HG03135 (cell line): ENCODE measurements at regions not wholly inside any gene's neighbourhood (a gene's known extent, or its start where the extent isn't known, plus 50 kb on each side); places are given as distances from the start of the nearest gene placed in this dataset.
"Not testable (repeated sequence)": the region's sequence is repeated elsewhere in the genome, so short reads cannot be mapped to it uniquely, and the experiment has no call there.

Source experiments
- ATAC-seq: cut with Tn5 transposase; IDR thresholded peaks from one replicate; pipeline ENCODE4 v1.9.1; 2021; ENCODE audit warnings: mild to moderate bottlenecking, moderate library complexity; ENCODE audit not compliant: unreplicated experiment

DNA sequence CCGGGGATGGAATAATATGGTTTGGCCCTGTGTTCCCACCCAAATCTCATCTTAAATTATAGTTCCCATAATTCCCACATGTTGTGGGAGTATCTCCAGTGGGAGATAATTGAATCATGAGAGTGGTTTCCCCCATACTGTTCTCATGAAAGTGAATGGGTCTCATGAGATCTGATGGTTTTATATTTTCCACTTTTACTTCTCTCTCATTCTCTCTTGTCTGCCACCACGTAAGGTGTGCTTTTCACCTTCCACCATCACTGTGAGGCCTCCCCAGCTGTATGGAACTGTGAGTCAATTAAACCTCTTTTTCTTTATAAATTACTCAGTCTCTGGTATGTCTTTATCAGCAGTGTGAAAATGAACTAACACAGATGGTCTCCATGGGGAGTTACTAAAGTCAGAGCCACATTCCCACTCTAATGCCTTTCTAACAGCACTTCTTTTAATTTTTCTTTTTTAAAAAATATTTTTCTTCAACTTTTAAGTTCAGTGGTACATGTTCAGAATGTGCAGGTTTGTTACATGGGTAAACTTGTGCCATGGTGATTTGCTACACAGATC is 306.6 kb downstream of the DTHD1 start:
- no peak for ATAC-seq

DNA sequence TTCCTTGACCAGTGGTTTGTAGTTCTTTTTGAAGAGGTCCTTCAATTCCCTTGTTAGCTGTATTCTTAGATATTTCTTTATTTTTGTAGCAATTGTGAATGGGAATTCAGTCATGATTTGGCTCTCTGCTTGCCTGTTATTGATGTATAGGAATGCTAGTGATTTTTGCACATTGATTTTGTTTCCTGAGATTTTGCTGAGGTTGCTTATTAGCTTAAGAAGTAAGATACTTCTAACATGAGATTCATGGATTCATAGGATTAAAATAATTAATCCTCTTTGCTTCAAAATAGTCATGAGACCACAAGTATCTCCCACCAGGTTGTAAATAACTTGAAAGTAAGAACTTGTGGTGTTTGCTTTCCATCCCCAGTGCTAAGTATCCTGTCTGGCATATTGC is 308.9 kb downstream of the DTHD1 start:
- ATAC-seq = no peak

DNA sequence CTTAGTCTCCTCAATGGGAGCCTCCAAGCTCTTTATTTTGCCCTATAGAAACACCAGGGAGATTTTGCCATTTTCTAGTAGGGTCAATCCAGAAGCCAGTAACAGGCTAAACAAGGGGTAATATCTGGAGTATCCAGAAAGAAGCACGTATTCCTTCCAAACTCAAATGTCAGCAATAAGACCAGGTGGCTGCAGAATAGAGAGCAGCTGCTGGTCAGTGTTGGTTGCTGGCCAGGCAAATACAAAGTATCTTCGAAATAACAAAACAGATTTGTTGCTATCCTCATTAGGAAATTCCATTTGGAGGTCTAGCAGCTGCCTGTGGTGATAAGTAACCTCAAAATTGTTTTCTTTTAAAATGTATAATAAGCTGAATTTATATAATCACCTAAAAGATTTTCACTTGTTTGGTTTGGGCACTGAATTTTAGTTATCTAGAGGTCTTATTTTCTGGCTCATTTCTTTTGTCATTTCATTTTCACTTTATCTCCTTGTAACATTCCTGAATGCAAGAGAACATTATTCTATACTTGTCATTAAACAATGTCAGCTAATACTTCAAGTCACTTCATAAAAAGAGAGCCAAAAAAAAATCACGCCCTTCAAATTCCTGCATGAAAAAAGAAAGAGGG is 320.6 kb downstream of the DTHD1 start:
- no peak for ATAC-seq

DNA sequence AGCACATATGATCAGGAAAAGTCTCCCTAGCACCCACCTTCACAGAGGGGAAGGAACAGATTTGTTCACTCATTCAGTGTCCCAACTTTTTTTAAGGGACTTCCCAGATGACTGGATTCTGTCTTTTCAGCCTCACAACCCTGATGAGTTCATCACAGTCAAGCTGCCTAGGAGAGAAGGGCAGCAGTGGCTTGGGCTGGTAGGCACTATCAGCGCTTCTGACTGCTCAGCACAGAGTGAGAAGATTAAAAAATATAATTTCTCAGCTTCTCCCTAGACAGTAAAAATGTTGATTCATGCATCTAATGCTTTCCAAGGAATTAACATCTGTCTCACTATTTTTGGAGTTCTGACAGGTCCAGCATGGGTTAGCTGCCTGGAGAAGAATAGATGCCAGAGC is 328.2 kb downstream of the DTHD1 start:
- ATAC-seq = no peak

DNA sequence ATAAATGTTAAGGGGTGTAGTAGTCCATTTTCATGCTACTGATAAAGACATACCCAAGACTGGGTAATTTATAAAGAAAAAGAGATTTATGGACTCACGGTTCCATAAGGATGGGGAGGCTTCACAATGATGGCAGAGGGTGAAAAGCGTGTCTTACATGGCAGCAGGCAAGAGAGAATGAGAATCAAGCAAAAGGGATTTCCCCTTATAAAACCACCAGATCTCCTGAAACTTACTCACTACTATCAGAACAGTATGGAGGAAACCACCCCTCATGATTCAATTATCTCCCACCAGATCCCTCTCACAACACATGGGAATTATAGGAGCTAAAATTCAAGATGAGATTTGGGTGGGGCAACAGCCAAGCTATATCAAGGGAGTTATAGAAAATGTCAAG is 329.2 kb downstream of the DTHD1 start:
- no peak for ATAC-seq

DNA sequence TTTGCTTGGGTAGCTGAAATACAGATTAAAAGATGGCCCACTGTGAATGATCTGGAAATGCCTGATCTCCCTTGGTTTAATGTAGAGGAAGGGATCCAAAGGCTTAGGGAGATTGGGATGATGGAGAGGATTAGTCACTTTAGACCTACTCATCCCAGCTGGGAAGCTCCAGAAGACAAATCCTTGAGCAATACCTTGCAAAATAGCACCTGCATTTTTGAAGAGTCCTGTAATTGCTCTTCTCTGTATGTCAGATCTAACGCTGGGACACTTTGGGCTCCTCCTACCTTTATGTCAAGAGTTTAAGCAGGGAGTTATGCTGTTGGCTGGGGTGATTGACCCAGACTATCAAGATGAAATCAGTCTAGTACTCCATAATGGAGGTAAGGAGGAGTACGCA is 331.7 kb downstream of the DTHD1 start:
- not testable (repeated sequence) for ATAC-seq

DNA sequence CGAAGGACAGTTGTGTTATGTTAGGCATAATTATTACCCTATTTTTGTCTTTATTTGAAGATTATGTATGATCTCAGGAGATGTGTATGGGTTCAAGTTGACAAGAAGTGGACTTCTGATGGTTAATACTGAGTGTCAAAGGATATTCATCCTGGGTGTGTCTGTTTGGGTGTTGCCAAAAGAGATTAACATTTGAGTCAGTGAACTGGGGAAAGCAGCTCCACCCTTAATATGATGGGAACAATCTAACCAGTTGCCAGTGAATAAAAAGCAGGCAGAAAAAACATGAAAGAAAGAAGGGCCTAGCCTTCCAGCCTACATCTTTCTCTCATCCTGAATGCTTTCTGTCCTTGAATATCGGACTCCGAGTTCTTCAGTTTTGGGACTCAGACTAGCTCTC is 332.6 kb downstream of the DTHD1 start:
- ATAC-seq = no peak

DNA sequence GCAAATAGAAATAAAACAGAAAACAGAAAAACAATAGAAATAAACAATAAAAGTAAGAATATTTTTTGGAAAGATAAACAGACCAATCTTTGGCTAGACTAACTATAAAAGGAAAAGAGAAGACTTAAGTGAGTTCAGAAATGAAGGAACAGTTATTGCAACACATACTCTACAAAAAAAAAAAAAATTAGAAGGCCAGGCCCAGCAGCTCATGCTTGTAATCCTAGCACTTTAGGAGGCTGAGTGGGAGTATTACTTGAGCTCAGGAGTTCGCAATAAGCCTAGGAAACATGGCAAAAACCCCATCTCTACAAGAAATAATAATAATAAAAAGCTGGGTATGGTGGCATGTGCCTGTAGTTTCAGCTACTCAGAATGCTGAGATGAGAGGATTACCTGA is 336.7 kb downstream of the DTHD1 start:
- no peak for ATAC-seq

DNA sequence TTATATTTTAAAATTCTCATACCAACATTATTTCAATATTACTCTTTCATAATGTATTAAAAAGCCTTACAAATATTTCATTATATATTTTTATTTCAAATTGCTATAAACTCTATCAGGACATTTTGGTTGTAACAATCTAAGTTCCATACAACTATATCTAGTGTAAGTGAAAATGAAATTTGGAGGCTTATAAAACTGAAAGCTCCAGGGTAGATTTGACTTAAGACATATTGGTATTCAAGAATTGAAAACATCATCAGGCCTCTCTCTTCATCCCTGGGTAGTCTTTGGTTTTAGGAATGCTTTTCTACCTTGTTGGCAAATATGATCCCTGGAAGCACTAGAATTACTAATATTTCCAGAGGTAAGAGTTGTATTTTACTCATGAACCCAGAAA is 342.6 kb downstream of the DTHD1 start:
- no peak for ATAC-seq

DNA sequence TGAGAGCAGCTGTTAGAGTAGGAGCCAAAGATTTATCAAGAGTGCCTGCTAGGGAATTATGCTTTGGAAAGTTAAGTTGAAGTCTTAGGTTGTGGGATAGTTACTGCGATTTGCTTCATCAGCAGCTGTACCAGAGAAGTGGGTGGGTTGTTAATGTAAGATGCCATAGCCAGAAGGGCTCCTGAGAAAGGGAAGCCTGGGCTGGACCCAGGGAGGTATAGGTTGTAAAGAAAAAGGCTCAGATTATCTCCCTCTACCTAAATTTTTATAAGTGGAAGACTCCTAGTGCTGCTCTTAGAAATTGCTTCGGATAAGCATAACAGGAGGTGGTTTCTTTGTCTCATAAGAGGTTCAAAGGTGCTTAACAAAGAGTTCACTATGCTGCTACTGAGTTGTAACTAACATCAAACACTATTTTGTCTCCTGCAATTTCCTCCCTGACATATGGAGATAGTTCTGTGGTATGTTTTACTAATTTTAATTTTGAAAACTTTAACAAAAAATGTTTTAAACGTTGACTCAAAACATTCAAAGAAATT is 356.9 kb downstream of the DTHD1 start:
- no peak for ATAC-seq

DNA sequence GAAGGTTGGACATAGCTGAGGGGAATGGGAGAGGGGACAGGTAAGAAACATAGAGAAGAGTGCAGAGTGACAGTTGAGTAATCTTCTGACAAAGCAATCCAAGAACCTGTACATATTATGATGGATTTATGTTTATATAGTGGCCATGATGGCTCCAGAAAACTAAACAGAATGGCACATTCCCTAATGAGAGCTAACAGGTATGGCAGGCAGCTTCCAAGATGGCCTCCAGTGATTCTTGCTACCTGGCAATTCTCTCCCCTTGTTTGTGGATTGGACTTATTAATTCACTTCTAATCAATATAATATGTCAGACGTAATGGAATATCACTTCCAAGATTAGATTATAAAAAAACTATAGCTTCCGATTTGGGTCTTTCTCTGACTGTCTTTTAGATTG is 359.5 kb downstream of the DTHD1 start:
- no peak for ATAC-seq

DNA sequence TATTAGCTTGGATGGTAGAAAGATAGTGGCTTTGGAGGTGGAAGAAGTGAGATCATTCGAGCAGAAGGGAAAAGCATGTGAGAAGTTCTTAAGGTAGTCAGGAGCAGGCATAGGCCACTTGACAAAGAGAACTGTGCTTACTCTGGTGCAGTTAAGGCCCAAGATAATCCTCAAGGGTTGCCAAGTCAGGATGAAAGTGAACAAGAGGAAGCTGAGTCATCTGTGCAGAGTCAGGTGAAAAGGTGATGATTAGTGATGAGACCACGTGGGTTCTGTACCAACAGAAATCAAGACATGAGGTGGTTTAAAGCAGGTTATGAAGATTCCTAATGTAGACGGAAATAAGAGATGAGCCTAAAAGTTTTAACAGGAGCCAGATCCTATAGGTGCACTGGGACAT is 369.8 kb downstream of the DTHD1 start:
- peak; percentile 98 for ATAC-seq

DNA sequence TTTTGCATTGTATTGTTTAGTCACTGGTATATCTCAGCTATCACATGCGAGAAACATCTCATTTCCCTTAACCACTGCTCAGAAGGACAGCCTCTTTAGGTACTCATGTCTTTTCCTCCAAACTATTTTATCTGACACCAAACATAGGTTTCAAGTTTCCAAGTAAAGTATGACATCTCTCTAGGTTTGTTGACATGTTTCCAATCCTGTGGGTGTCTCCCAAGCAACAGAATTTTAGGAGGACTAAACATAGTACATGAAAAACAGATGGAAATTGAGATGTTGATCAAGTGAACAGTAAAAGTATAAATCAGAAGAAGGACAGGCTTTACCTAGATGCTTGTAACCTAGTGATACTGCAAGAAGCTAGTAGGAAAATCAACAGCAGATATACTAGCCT is 371.4 kb downstream of the DTHD1 start:
- no peak for ATAC-seq

DNA sequence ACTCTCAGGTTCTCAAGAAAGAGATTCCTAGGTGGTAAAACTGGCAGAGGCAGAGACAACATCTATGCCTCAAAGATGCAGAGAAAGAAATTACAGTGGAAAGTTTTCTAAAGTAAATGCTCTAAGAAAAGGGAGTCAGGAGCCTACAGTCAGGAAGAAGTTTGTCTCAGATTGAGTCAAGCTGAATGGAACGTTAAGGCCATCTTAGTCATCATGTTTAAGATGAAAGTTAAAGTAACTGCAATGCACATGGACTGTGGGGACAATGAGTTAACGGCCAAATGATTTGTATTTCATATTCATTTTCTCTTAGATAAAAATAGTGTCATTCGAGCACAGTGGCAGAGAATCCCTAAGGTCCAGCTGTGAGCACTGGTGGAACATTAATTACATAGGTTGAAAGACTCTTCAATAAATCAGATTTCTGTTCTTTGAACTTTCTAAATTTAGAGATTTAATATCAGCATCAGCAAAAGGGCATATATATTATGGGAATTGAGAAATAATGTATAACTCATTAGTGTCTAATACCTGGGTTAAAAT is 384.6 kb downstream of the DTHD1 start:
- no peak for ATAC-seq

DNA sequence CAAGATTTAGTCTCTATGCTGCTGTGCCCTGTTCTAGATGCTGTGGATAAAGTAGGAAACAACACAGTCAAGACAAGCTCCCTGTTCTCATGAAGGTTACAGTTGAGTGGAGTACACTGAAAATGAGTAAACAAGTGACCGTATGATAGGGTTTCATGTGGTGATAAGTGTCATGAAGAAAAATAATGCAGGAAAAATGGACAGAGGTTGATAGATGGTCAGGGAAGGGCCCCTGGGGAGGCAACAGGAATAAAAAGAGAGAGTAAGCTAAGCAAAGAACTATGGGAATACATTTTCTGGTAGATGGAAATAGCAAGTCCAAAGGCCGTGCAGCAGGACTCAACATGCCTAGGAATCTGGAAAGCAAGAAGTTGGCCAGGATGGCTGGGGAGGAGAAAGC is 394.0 kb downstream of the DTHD1 start:
- ATAC-seq = no peak

DNA sequence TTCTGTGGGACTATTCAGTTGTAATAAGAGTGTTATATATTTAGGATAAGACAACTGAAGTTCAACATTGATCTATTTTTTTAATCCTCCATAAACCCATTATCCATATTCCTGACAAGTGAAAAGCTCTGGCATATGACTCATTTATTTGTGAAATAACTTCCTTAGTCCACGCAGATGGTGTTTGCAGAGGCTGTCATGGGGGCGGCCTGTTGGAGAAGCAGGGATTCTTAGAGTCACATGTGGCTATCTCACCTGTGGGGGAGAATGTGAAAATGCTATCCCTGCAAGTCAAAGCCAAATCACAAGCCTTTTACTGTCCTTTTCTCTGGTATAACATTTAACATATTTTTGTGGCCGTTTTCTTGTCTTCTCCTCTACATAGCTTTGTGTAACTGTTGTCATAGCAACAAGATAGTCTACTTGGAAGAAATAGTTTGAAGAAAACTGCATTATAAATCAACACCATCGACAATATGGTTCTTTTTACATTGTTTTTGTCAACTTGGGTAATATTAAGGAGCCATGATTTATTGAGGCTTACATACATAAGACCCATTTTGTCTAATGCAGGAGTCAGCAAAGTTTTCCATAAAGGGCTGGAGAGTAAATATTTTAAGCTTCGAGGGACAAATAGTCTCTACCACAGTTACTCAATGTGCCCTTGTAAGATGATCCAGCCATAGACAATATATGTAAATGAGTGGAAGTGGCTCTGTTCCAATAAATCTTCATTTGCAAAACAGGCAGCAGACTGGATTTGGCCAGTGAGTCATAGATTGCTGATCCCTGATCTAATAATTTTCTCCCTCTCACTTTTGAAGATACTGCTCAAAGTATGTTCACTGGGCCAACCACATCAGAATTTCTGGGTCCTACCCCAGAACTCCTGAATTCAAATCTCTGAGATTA is 395.0 kb downstream of the DTHD1 start:
- ATAC-seq = no peak

DNA sequence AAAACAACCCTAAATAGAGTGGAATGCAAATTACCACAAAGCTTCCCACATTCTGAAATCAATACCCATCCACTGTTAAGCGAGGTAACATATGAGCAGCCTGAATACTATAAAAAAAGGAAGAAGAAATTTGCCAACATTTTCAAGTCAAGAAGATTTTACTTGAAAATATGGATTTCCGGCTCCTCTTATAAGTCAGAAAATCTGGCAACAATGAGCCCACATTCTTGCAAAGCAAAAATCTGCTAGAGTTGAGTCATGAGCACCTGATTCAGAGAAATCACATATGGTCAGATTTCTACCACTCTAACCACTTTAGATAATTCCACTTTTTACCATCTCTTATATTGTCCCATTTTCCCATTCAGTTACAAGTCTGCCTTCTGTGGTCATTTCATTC is 395.7 kb downstream of the DTHD1 start:
- ATAC-seq = no peak

DNA sequence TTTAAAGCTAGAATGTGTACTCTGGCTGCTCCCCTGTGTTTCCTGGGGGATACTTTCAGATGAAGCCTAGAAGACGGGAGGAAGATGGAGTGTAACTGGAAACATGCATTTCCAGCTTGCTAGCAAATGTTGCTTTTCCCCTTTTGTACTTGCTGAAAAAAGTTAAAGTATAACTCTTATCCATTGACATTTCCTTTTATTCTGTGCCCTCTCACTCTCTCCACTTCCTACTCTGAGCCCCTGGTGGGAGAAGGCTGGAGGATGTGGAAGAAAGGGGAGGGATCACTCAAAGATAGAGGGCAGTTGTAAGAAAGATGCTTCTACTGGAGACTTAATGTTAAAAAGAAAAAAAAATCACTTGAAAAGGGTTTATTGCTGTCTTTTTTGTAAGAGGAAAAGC is 396.5 kb downstream of the DTHD1 start:
- no peak for ATAC-seq

DNA sequence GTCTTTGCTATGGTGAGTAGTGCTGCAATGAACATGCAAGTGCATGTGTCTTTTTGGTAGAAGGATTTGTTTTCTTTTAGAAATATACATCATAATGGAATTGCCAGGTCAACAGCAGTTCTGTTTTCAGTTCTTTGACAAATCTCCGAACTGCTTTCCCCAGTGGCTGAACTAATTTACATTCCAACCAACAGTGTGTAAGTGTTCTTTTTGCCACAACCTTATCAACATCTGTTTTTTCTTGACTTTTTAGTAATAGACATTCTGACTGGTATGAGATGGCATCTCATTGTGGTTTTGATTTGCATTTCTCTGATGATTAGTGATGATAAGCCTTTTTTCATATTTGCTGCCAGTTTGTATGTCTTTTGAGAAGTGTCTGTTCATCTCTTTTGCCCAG is 406.3 kb downstream of the DTHD1 start:
- ATAC-seq = no peak

DNA sequence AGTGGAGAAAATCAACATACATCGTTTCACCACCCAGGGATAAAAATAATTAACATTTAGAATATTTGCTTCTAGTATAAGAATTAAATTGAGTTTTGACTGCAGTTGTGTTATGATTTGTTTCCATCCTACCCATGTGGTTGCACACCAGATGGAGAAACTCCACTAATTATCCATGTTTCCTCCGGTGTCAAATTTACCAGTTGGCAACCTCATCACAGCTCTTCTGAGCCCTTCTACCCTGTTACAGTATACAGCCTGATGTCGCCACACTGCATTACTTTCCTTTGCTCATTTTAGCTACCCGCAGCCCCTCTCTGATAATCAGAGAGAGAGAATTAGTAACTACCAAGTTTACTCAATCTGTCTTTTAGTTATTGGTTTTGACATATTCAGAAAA is 411.2 kb downstream of the DTHD1 start:
- no peak for ATAC-seq

DNA sequence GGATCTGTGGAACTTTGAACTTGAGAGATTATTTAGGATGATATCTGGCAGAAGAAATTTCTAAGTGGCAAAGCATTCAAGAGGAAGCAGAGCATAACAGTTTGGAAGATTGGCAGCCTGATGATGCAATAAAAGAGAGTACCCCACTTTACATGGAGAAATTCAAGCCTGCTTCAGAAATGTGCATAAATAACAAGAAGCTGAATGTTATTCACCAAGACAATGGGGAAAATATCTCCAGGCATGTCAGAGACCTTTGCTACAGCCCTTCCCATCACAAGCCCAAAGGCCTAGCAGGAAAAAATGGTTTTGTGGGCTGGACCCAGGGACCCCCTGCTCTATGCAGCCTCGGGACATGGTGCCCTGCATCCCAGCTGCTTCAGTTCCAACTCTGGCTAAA is 420.8 kb downstream of the DTHD1 start:
- no peak for ATAC-seq

DNA sequence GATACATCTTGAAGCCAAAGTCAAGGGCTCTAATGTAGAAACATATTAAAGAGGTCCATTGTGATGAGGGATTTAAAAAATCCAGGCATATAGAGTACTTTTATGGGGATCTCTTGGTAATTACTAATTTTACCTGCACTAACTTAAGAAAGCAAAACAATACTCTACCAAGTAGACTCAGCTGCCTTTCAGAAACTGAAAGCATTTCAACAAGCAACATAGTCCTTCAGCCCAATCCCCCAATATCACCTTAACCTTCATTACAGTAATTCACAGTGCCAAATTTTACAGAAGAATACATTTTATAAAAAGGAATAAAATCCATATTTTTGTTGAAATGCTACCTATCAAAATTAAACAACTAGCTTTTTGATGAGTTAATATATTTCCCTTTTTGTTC is 422.9 kb downstream of the DTHD1 start:
- no peak for ATAC-seq
